ENCODE measurements at regions not wholly inside any gene's neighbourhood (a gene's known extent, or its start where the extent isn't known, plus 50 kb on each side); places are given as distances from the start of the nearest gene placed in this dataset.

- ATAC-seq, result no peak
- TF ChIP-seq ZNF8 (CRISPR knock-in tag; IDR thresholded peaks at IDR 0.05) (no peak), TSHZ2 (CRISPR knock-in tag; IDR thresholded peaks at IDR 0.05) (no peak), PPARA (CRISPR knock-in tag; IDR thresholded peaks at IDR 0.05; ENCODE audit: borderline replicate concordance) (no peak), GLIS3 (CRISPR knock-in tag; IDR thresholded peaks at IDR 0.05) (no peak), BACH2 (CRISPR knock-in tag; IDR thresholded peaks at IDR 0.05; ENCODE audit: borderline replicate concordance) (no peak), OSR1 (CRISPR knock-in tag; IDR thresholded peaks at IDR 0.05) (no peak), POU6F1 (CRISPR knock-in tag; IDR thresholded peaks at IDR 0.05; ENCODE audit: borderline replicate concordance, low read depth) (no peak), ARNTL (CRISPR knock-in tag; IDR thresholded peaks at IDR 0.05; ENCODE audit: borderline replicate concordance, low read depth) (no peak), CREB5 (CRISPR knock-in tag; IDR thresholded peaks at IDR 0.05; ENCODE audit: low read depth) (no peak), ZFP30 (CRISPR knock-in tag; IDR thresholded peaks at IDR 0.05) (no peak), SNAI2 (CRISPR knock-in tag; IDR thresholded peaks at IDR 0.05) (no peak), ZC3H10 (CRISPR knock-in tag; IDR thresholded peaks at IDR 0.05) (no peak), TOX (CRISPR knock-in tag; IDR thresholded peaks at IDR 0.05; ENCODE audit: borderline replicate concordance) (no peak), ZNF70 (CRISPR knock-in tag; IDR thresholded peaks at IDR 0.05) (no peak), TCF4 (CRISPR knock-in tag; IDR thresholded peaks at IDR 0.05; ENCODE audit: borderline replicate concordance) (no peak)
Measured at GRCh38 chr2:203817147-203817546, 50.4 kb upstream of the CTLA4 start.
